NCI-H1105 (cell line): ENCODE measurements at regions not wholly inside any gene's neighbourhood (a gene's known extent, or its start where the extent isn't known, plus 50 kb on each side); places are given as distances from the start of the nearest gene placed in this dataset.
A peak's percentile ranks its signal among the peaks of the same experiment; 100 is the strongest.

Experiments used
- DNase-seq: peaks from one replicate; lab custom pipeline; 2025; lab: John Stamatoyannopoulos, UW

DNA sequence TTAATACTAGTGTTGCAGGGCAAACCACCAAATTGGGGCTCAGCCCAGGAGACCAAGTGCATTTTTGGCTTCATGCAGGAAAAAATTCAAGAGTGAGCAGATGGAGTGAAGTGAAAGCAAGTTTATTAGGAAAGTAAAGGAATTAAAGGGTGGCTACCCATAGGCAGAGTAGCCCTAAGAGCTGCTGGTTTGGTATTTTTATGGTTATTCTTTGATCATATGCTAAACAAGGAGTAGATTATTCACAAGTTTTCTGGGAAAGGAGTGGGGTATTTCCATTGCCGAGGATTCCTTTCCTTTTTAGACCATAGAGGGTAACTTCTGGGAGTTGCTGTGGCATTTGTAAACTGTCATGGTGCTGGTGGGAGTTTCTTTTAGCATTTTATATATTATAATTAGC, 459.0 kb downstream of the KLF5 start:
- no peak for DNase-seq

DNA sequence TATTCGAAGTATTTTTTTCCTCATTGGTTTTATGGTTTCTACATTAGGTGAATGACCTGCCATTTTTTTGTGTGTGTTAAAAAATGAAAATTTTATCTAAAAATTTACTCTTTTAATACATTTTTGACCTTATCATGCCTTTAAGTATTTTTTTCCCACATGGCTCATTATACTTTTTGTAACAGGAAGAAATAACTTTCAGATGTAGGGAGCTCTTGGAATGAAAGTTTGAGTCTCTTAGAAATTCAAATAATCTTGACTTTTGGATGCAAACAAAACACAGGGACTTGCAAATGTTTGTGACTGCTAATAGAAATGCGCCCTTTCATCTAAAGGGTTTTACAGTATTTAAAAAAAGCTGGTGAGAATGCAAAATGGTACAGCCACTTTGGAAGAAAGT, 457.9 kb downstream of the KLF5 start:
- DNase-seq = no peak

DNA sequence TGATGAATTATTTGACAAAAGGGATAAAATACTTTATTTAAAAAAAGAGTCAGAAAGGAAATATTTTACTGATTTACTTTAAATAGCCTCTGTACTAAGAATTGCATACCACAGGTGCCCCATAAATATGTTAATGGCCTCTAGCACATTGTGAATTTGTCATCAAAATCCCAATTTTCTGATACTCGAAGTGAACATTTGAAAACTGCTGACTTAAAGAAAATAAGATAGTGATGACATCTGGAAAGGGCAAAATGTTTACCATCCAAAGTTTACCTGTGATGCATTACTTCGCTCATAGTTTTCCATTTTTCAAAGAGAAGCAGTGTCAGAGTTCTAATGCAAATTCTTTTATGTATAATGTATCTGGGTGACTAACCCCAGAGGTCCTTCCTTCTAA, 455.4 kb downstream of the KLF5 start:
- DNase-seq = no peak

DNA sequence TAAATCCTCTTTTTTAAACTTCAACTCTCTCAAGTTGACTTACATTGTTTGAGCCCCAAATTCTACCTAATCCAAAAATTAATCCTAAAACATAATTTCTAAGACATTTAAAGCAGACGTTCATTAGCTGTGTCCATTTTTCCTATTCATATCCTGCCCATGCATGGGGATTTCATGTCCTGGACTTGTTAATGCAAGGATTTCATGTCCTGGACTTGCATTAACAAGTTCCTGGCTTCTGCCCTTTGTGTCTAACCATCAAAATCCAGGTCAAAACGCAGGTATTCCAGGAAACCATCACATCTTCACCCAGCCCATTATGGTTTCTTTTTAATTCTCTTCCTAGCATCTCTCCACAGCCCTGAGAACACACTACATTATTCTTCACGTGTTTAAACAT, 454.9 kb downstream of the KLF5 start:
- no peak for DNase-seq

DNA sequence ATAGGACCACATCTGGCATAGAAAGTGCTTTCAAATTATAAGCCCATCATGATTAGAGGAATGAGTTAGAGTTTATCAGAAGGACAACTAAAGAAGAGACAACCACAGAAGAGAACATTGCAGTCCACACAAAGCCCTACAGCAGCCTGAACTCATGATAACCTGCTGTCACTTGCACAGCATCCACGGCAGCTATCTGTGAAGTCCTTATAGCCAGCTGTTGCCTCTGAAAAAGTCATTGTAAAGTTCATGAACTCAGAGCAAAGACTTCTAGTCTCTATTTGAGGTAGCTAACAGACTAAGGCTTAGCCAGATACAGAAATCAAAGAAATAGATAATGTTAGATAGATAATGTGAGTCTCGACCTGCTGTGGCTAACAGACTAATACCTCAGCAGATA, 450.0 kb downstream of the KLF5 start:
- DNase-seq = no peak

DNA sequence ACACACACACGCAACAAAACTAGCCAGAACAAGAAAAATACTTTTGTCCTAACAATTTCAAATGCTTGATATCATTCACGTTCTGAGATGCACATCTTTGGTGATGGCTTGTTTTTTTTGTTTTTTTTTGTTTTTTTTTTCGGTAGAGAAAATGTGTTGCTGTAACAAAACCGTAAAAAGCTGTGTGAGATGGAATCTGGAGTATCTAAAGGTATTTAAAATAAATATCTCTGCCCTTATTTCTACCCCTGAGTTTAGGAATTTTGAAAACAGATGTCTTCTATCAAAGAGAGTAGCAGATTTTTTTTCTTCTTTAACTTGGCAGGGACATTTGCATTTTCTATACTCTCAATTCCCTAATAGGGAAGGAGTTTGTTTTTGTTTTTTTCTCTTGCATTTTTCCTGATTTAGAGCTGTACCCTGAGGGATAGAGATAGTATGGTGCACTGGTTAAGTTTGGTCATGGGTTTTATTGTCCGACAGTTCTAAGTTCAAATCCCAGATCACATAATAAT, 446.6 kb downstream of the KLF5 start:
- no peak for DNase-seq

DNA sequence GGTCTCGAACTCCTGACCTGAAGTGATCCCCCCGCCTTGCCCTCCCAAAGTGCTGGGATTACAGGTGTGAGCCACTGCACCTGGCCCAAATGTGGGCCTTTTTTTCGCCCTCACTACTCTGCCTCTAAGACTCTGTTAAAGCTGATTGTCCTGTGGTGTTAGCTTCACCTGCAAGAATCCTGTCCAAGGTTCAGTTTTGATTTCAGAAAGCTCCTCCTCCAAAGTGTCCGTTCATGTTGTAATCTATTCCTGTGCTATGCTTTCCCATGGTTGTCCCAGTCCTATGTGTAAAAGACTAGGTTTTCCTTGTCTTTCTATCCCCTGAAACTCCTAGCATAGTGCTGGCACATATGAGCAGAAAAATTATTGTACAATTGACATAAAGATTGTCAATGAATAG, 440.9 kb downstream of the KLF5 start:
- DNase-seq = no peak

DNA sequence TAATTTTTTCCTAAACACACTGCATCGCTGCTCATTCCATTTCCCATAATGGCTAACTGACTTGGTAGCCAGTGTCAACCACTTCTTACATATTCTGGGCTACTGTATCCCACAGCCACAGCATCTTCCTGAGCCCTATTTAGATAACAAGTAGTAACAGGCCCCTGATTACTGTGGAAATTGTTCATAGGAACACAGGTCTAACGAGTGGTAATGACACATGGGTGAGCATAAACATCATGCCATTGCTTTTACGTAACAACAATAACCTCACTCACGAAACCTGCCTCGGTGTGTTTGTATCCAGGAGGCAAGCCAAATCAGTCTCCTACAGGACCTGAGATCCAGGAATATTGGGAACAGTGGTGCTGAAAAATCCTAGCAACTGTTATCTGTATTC, 438.6 kb downstream of the KLF5 start:
- no peak for DNase-seq

DNA sequence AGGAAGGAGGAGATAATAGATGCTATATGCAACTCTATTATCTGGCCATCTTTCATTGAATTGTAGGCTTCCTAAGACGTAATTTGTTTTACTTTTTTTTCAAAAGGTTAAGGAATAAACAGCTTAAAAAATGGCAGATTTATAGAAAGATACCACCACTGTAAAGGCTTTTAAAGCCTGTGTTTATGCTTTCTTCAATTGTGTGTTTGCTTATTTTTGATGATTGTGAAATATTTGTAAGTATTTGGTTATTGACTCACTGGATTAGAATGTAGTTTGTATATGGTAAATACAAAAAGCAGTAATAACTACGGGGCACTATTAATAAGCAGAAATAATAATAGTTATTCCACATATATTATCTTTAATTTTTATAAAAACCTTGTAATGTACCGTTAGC, 437.9 kb downstream of the KLF5 start:
- DNase-seq = no peak

DNA sequence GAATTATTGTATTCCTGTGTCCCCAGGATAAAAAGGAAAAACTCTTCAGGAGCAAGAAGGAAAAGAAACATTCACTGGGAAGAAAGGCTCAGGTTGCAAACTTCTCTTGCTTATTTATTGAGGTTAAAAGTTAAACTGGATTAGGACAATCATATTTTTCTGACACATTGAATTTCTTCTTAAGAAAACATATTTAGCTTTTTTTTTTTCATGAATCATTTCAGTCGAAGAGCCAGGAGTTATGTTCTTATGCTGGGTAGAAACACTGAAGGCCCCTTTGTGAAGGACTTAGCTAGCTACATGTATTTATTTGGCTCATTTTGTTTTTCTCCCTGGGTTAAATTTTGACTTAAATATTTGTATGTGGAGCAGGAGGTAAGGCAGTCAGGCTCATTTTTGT, 434.0 kb downstream of the KLF5 start:
- DNase-seq = no peak

DNA sequence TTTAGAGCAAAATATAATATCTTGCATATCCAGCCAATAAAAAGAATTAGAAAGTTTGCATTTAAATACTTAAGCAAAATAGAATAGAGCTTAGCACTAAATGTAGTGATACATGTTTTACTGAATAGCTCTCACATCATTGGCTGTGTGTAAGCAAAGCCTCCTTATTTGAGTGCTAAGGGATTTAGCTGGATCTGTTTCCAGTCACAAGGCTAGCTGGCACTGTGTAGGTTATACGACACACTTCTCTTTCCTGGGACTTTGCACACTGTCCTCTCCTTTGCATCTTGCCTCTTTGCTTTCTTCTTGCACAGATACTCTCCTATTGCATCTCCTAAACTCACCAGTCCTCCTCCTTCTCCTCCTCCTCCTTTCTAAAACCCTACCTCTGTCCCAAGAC, 423.8 kb downstream of the KLF5 start:
- no peak for DNase-seq

DNA sequence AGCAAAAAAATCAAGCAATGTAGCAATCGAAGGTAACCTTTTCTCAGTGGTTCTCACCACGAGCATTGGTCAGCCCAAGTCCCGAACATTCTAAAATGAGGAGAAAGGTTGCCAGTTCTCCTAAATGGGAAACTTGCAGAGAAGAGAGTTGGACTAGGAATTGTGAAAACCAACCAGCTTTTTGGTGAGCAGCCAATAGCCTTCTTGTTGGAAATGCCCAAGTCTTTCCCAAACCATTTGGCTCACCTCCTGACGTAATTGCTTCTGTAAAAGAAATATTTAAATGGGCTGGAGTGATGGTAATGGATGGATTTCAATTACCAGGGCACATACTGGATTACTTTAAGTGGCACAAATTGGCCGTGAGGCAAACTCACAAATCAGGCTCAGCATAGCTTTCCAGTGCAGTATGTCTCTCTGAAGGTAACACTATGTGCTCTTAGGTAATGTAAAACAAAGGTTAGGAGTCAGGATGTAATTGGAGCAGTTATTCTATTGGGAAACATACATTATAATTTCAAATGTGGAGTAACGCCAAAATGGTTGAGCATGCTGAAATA, 423.2 kb downstream of the KLF5 start:
- DNase-seq = peak; percentile 17

DNA sequence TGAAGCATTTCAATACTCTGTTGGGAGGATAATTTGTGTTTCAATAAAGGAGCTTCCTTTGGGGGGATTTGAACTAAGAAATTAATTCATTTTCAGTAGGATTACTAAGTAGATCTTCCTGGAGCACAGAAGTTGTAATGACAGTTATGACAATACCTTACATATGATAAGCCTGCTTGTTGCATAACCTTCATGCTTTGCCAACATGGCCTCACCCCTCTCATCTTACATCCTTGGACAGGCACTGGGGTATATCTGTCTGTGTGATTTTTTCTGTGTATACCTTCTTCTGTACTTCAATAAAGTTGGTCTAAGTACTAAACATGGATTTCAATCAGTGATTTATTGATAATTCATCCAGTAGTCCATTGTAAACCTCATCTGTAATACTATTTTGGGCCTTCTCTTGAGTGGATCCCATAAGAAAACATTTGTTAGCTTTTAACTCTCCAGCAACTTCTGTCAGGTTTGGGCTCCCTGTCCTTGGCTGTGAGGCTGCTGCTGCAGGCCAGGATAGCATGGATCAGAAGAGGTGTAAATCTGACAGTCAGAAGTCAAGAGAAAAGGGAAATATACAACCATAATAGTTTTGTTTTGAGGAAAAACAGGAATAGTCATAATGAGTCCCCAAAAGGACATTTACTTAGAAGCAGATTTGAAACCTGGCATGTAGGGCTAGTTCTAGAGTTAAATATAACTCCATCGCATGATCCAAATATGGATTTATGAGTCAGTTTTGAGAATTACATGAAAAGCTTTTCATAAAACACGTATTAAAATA, 422.2 kb downstream of the KLF5 start:
- no peak for DNase-seq

DNA sequence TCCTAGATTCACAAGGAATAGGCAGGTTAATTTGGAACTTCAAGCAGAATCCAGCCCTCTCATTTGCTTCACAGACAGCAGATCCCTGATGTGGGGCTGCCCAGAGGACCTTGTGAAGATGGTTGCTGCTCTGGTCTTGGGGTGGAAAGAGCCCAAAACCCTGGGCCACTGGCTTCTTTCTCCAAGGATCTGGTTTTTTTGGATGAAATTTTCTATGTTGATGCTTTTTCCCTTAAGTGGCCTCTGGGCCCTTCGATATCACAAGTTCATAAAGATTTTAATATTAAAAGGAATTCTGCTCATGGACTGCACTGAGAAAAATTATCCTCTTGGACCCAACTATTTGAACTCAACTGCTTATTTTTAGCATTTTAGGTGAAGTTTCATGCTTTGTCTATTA, 421.1 kb downstream of the KLF5 start:
- DNase-seq = no peak

DNA sequence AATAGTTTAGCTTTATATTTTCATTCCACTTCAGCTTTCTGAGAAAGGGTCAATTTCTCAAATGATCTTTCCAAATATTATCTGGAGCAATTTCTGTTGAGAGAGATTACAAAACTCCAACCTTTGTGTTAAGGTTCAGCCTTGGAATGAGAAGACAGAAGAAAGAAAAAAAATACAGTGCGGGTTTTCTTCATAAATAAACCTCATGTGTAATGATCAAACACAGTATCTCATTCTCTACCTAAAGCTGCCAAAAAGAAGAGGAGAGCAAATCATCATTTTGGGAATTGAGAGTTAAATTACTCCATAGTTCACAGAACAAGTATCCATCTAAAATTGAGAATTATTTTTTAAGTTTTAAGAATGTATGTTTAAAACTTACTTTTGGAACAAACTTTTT, 420.5 kb downstream of the KLF5 start:
- no peak for DNase-seq

DNA sequence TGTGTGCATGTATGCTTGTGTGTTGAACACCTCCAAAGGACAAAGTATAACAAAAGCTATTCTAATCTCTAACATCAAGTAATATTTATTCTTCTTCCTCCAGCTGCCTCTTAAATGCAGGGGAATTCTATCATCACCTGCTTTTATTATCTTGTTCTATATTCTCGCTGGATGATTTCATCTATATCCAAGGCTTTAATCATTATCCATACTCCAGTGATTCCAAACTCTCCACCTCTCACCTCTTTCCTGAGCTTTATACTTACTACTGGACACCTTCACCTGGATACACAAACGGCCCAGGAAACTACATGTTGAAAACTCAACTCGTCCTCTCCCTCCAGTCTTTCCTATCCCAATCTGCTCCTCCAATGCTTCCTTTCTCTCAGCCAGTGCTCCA, 418.6 kb downstream of the KLF5 start:
- no peak for DNase-seq

DNA sequence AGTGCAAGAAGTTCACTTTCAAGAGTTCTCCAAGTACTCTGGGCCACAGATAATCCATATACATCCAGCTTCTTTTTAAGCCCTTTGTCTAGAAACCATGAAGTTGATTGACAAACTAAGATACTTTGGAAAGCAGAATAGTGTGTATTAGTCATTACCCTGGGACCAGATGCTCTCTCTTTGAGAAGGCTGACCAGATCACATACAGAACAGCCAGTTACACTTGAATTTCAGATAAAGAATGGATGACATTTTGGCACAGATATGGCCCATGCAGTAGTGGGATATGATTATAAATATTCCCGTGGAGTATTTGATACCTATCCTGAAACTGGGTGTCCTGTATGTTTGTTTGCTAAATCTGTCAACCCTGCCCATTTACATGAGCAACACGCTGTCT, 414.2 kb downstream of the KLF5 start:
- no peak for DNase-seq

DNA sequence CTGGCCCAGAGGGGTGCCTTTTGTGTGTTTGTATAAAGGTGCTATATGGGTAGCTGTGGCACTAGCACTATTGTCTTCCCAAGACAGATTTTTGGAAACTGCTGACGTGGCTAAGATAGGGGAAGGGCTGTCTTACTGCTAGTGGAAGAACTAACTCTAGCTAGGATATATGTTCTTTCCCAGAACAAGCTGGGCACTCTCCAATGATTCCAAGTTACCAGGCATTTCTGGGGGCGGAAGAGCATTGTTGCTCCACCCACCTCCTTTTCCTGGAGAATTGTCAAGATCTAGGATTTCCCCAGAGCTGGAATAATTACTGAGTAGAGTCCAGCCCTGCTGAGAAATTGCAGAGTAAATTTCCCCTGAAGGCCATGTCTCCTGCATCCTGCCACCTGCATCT, 408.3 kb downstream of the KLF5 start:
- no peak for DNase-seq

DNA sequence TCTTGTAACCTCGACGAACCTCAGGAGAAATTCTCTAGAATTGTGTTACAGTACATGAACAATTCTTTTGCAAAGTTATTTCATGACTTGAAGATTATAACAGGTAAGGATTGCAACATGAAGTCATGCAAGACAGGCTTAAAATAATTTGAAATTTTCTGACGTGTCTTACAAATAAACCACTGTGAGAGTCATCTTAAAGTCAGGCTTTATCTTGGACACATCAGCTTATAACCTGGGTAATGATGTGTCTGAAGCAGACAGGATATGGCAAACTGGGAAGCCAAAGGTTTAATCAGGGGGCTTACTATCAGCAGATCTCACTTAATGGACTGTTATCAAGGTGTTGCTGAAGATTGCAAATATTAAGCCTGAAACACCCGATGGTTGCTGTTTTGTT, 407.8 kb downstream of the KLF5 start:
- no peak for DNase-seq

DNA sequence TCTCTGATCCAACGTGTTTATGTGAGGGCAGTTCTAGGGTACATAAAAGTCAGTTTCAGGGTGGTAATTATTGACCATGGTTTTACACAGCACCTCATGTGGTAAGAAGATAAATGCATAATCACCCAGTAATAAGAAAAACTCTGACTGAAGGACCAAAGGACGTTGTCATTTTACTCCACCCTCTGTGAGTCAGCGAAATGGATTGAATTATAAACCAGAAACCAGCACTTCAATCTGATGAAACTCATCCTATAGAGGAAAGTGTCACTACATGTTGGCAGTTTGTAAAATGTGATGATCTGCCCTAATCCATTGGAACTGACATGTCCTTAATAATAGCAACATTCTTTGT, 406.8 kb downstream of the KLF5 start:
- DNase-seq = no peak

DNA sequence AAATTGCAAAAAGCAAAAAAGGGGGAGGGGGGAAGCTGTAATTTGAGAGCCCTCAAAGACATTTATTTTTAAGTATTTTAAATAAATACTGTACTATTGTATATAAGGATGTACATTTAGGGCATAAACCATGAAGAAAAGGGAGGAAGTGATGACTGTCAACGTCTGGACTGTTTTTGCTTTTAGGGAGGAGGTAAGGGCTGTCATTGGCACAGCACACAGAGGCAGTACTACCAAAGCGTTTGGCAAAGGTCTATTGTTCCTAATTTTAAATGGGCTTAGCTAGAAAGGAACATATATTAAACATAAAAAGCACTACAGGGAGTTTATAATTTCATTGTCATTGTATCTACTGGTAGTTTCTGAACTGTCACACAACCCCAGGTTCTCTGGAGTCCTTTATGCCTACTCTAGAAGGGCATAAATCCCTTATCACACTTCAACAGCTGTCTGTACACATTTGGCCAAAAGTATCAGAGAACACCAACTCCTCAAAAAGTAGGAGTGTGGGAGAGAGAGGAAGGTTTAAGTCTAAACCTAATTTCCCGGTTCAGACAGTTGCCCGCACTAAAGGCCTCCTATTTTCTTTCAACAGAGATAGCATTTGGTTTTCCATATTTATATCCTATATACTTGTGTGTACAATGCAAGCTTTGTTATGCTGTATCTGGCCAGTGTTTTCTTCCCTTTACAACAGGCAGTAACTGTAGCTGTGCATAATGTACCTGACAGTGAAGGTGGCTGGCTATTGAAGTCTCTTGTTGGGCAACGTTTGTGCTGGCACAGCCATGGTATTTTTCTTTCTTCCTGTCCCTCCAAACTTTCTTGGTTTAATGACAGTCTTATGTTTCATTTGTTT, 406.2 kb downstream of the KLF5 start:
- no peak for DNase-seq

DNA sequence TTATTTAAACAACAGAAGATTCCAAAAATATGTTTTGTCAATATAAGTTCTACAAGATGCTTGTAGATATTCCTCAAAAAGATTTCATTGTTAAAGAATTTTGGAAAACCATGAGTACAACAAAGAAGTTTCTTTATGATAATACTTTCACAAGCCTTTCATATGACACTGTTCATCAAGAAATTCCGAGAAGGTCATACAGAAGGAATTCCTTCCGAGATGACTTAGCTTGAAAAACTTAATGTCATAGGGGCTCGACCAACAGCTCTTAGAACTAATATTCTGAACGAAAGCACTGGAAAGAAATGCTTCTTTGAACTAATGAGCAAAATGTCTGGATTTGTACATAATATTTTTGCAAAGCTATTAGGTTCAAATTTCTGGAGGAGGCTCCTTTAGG, 403.4 kb downstream of the KLF5 start:
- no peak for DNase-seq
